ENCODE measurements at regions not wholly inside any gene's neighbourhood (a gene's known extent, or its start where the extent isn't known, plus 50 kb on each side); places are given as distances from the start of the nearest gene placed in this dataset.

DNA sequence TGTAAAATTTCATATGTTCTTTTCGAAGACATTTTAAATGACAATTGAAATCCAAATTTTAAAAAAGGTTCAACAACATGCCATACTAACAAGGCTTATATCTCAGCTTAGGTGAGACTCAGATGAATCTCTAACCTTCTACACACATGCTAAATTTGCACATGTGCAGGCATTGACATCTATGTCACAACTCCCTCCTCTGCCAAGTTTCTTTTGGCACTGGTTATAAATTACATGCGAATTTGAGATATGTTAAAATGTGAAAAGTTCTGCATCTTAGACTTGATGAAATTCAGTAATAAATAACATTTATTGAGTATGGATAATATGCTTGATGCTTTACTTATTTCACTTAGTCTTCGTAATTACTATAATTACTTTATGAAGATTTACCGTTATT is 234.3 kb downstream of the TLE4 start:
- no peaks in the 10 kb centered on the region for H3K27me3 ChIP-seq (ENCODE audit: insufficient read depth, low read length, poor library complexity, severe bottlenecking)
- no peaks in the 10 kb centered on the region for H4K20me1 ChIP-seq (ENCODE audit: insufficient read depth, low read length, poor library complexity, severe bottlenecking)
- no peaks in the 10 kb centered on the region for H3K36me3 ChIP-seq (ENCODE audit: insufficient read depth, low read length)
- peaks cover 12% of the 10 kb centered on the region for H3F3A ChIP-seq (ENCODE audit: low read depth)
- TF ChIP-seq, protein P1, sequence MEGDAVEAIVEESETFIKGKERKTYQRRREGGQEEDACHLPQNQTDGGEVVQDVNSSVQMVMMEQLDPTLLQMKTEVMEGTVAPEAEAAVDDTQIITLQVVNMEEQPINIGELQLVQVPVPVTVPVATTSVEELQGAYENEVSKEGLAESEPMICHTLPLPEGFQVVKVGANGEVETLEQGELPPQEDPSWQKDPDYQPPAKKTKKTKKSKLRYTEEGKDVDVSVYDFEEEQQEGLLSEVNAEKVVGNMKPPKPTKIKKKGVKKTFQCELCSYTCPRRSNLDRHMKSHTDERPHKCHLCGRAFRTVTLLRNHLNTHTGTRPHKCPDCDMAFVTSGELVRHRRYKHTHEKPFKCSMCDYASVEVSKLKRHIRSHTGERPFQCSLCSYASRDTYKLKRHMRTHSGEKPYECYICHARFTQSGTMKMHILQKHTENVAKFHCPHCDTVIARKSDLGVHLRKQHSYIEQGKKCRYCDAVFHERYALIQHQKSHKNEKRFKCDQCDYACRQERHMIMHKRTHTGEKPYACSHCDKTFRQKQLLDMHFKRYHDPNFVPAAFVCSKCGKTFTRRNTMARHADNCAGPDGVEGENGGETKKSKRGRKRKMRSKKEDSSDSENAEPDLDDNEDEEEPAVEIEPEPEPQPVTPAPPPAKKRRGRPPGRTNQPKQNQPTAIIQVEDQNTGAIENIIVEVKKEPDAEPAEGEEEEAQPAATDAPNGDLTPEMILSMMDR (conservative IDR thresholded peaks at IDR 0.05; ENCODE audit: low read length), result no peak
- no peak for TF ChIP-seq EZH2phosphoT487 (IDR thresholded peaks at IDR 0.05; ENCODE audit: borderline replicate concordance)
- H3K4me2 ChIP-seq (ENCODE audit: low read depth, low read length, poor library complexity, severe bottlenecking), result no peak overlapping the region
- H3K9me2 ChIP-seq (replicated peaks; ENCODE audit: low read depth, low read length), result no peaks in the 10 kb centered on the region
- H3K79me2 ChIP-seq (ENCODE audit: insufficient read depth, low read length), result no peaks in the 10 kb centered on the region
- H2AFZ ChIP-seq (ENCODE audit: low read length), result no peak overlapping the region
- H3K9ac ChIP-seq (ENCODE audit: low read depth, low read length, poor library complexity, severe bottlenecking), result no peak overlapping the region
- no peaks in the 10 kb centered on the region for H3K9me3 ChIP-seq (ENCODE audit: insufficient read depth, low read depth, low read length)
- no peak overlapping the region for H3K4me3 ChIP-seq (ENCODE audit: low read length, poor library complexity, severe bottlenecking)
- H3K4me1 ChIP-seq (ENCODE audit: insufficient read depth, low read length, poor library complexity, severe bottlenecking), result peaks cover 65% of the 10 kb centered on the region

DNA sequence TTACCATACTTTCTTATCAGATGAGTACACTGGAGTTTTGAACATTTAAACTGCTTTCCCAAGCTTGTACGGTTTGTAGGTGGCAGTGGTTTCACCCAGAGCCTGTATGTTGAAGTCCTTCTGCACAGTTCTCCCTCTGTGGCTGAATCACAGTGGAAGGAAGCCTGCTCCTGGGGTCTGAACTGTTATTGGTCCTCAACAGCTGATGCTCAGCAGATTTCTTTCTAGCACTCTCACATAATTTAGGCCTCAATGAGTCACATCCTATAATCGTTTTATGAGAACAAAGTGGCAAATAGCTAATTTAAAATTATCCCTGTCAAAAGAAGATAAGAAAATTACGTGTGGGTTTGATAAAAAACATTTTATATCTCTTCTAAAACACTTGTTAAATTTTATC is 229.7 kb downstream of the TLE4 start:
- H3K36me3 ChIP-seq (ENCODE audit: insufficient read depth, low read length), result no peaks in the 10 kb centered on the region
- no peaks in the 10 kb centered on the region for H3K9me2 ChIP-seq (replicated peaks; ENCODE audit: low read depth, low read length)

DNA sequence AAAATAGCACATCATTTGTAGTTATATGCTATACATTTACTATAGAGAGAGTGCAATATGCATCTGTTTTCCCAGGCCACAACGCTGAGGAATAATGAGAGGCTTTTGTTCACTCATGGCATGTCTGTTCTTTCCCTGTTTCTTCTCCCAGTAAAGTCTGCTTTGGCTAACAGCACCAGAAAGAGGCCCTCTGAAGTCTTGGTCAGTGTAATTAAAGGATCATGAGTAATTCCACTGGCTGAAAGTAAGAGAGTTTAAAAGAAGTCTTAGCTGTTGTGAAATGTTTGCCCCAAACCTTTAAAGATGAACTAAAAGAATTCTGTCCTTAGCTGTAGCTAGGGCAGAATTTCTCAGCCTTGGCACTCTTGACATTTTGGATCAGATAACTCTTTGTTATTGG is 228.8 kb downstream of the TLE4 start:
- H4K20me1 ChIP-seq (ENCODE audit: insufficient read depth, low read length, poor library complexity, severe bottlenecking), result no peaks in the 10 kb centered on the region
- peak overlapping the region; percentile 52 for H3K9ac ChIP-seq (ENCODE audit: low read depth, low read length, poor library complexity, severe bottlenecking)
- H3K27me3 ChIP-seq (ENCODE audit: insufficient read depth, low read length, poor library complexity, severe bottlenecking), result no peaks in the 10 kb centered on the region
- no peaks in the 10 kb centered on the region for H3K9me3 ChIP-seq (ENCODE audit: insufficient read depth, low read depth, low read length)
- peaks cover 17% of the 10 kb centered on the region; the same call in 1 of the 2 replicates for H3F3A ChIP-seq (ENCODE audit: low read depth)
- no peaks in the 10 kb centered on the region for H3K36me3 ChIP-seq (ENCODE audit: insufficient read depth, low read length)
- H3K9me2 ChIP-seq (replicated peaks; ENCODE audit: low read depth, low read length), result no peaks in the 10 kb centered on the region
- TF ChIP-seq, protein P1 (conservative IDR thresholded peaks at IDR 0.05; ENCODE audit: low read length), result no peak
- no peak for TF ChIP-seq EZH2phosphoT487 (IDR thresholded peaks at IDR 0.05; ENCODE audit: borderline replicate concordance)
- H3K4me1 ChIP-seq (ENCODE audit: insufficient read depth, low read length, poor library complexity, severe bottlenecking), result peaks cover 52% of the 10 kb centered on the region
- peak overlapping the region; percentile 59 for H3K4me2 ChIP-seq (ENCODE audit: low read depth, low read length, poor library complexity, severe bottlenecking)
- no peaks in the 10 kb centered on the region for H3K79me2 ChIP-seq (ENCODE audit: insufficient read depth, low read length)
- peak overlapping the region; percentile 18; the same call in 1 of the 2 replicates for H2AFZ ChIP-seq (ENCODE audit: low read length)
- H3K4me3 ChIP-seq (ENCODE audit: low read length, poor library complexity, severe bottlenecking), result peak overlapping the region; percentile 39

More for the DNA sequence above, 229.7 kb downstream of the TLE4 start:
- Histone ChIP-seq H3K79me2 (ENCODE audit: insufficient read depth, low read length) (no peaks in the 10 kb centered on the region), H2AFZ (ENCODE audit: low read length) (no peak overlapping the region), H4K20me1 (ENCODE audit: insufficient read depth, low read length, poor library complexity, severe bottlenecking) (no peaks in the 10 kb centered on the region), H3K27me3 (ENCODE audit: insufficient read depth, low read length, poor library complexity, severe bottlenecking) (no peaks in the 10 kb centered on the region), H3K9me3 (ENCODE audit: insufficient read depth, low read depth, low read length) (no peaks in the 10 kb centered on the region), H3F3A (ENCODE audit: low read depth) (peaks cover 17% of the 10 kb centered on the region; the same call in 1 of the 2 replicates), H3K4me2 (ENCODE audit: low read depth, low read length, poor library complexity, severe bottlenecking) (peak overlapping the region; percentile 59), H3K4me1 (ENCODE audit: insufficient read depth, low read length, poor library complexity, severe bottlenecking) (peaks cover 61% of the 10 kb centered on the region), H3K4me3 (ENCODE audit: low read length, poor library complexity, severe bottlenecking) (peak overlapping the region; percentile 46), H3K9ac (ENCODE audit: low read depth, low read length, poor library complexity, severe bottlenecking) (peak overlapping the region; percentile 52)
- TF ChIP-seq EZH2phosphoT487 (IDR thresholded peaks at IDR 0.05; ENCODE audit: borderline replicate concordance), result peak; percentile 60; the same call in 1 of the 2 replicates
- TF ChIP-seq, protein P1 (conservative IDR thresholded peaks at IDR 0.05; ENCODE audit: low read length), result no peak

Measured in Loucy (cell line).